Neural cell (in vitro differentiated cells): ENCODE measurements at regions not wholly inside any gene's neighbourhood (a gene's known extent, or its start where the extent isn't known, plus 50 kb on each side); places are given as distances from the start of the nearest gene placed in this dataset.

Experiments used
- EP300 ChIP-seq: fragments of 450-650 bp; conservative IDR thresholded peaks from 2 replicates; pipeline ENCODE4 v1.6.1; 2014; ENCODE audit warnings: antibody characterized with exemption, mild to moderate bottlenecking, moderate library complexity; ENCODE audit not compliant: poor library complexity, severe bottlenecking
- MXI1 ChIP-seq: fragments of 450-650 bp; conservative IDR thresholded peaks from 2 replicates; pipeline ENCODE4 v1.6.1; 2014; ENCODE audit warnings: antibody characterized with exemption, mild to moderate bottlenecking; ENCODE audit not compliant: poor library complexity, severe bottlenecking
- POLR2AphosphoS5 ChIP-seq: IDR thresholded peaks from 2 replicates; pipeline ENCODE4 v1.6.1; 2012
- TF ChIP-seq, protein P1 (sequence below): fragments of 450-650 bp; IDR thresholded peaks from 2 replicates; pipeline ENCODE4 v1.5.1; 2014; ENCODE audit warnings: antibody characterized with exemption, mild to moderate bottlenecking, moderate library complexity; ENCODE audit not compliant: poor library complexity, severe bottlenecking
- TF ChIP-seq, protein P2 (sequence below): IDR thresholded peaks from 2 replicates; pipeline ENCODE4 v1.6.1; 2012; ENCODE audit warnings: borderline replicate concordance

DNA sequence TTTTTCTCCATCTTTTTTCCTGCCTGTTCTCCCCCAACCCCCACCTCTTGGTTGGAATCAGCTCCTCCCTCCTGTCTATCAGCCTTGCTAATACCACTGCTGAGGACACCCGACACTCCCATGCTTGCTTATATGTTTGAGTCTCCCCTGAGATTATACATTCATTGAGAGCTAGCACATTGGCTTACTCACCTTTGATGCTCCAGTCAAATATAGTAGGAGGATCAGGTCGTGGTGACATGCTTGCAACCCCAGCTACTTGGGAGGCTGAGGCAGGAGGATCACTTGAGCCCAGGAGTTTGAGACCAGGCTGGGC lies 91.5 kb upstream of the CCBE1 start:
- TF ChIP-seq MXI1: no peak
- TF ChIP-seq, protein P1, sequence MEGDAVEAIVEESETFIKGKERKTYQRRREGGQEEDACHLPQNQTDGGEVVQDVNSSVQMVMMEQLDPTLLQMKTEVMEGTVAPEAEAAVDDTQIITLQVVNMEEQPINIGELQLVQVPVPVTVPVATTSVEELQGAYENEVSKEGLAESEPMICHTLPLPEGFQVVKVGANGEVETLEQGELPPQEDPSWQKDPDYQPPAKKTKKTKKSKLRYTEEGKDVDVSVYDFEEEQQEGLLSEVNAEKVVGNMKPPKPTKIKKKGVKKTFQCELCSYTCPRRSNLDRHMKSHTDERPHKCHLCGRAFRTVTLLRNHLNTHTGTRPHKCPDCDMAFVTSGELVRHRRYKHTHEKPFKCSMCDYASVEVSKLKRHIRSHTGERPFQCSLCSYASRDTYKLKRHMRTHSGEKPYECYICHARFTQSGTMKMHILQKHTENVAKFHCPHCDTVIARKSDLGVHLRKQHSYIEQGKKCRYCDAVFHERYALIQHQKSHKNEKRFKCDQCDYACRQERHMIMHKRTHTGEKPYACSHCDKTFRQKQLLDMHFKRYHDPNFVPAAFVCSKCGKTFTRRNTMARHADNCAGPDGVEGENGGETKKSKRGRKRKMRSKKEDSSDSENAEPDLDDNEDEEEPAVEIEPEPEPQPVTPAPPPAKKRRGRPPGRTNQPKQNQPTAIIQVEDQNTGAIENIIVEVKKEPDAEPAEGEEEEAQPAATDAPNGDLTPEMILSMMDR: no peak
- TF ChIP-seq, protein P2, sequence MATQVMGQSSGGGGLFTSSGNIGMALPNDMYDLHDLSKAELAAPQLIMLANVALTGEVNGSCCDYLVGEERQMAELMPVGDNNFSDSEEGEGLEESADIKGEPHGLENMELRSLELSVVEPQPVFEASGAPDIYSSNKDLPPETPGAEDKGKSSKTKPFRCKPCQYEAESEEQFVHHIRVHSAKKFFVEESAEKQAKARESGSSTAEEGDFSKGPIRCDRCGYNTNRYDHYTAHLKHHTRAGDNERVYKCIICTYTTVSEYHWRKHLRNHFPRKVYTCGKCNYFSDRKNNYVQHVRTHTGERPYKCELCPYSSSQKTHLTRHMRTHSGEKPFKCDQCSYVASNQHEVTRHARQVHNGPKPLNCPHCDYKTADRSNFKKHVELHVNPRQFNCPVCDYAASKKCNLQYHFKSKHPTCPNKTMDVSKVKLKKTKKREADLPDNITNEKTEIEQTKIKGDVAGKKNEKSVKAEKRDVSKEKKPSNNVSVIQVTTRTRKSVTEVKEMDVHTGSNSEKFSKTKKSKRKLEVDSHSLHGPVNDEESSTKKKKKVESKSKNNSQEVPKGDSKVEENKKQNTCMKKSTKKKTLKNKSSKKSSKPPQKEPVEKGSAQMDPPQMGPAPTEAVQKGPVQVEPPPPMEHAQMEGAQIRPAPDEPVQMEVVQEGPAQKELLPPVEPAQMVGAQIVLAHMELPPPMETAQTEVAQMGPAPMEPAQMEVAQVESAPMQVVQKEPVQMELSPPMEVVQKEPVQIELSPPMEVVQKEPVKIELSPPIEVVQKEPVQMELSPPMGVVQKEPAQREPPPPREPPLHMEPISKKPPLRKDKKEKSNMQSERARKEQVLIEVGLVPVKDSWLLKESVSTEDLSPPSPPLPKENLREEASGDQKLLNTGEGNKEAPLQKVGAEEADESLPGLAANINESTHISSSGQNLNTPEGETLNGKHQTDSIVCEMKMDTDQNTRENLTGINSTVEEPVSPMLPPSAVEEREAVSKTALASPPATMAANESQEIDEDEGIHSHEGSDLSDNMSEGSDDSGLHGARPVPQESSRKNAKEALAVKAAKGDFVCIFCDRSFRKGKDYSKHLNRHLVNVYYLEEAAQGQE: no peak
- no peak for TF ChIP-seq EP300
- no peak for TF ChIP-seq POLR2AphosphoS5
